ENCODE measurements at regions not wholly inside any gene's neighbourhood (a gene's known extent, or its start where the extent isn't known, plus 50 kb on each side); places are given as distances from the start of the nearest gene placed in this dataset.

DNA sequence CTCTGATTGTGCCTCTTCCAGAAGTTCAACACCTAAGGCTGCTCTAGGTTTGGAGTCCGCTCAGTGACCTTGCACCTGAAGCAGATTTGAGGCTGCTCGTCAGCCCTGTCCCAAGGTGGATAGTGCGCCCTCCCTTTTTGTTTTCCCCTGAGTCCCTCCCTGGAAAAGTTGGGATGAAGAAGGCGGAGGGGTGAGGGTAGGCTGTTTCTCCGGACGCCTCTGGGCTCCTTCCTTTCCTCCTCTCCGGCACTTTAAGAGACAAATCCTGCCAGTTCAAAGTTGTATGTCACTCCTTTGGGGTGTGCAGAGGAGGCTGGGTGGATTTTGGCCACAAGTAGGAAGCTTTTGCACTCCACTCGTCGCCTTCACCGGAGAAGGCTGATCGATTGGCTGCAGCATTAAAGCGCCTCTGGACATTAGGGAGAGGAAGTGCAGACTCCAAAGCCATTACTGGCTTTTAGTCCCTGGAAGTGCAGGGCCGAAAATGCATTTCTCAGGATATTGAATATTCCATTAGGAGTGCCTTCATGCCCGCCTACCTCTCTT, 81.9 kb upstream of the PRKG1 start:
- Histone ChIP-seq H4K20me1 (ENCODE audit: insufficient read depth, low read length) (no peaks in the 10 kb centered on the region), H3K4me3 (replicated peaks in 1 of 3; ENCODE audit: insufficient read depth in 1 of 3, low read depth in 2 of 3, low read length in 3 of 3) (peak overlapping the region in 1 of 3 experiments; percentile 70; a peak in 1 of 6 replicates), H3K27me3 (ENCODE audit: control insufficient read depth in 1 of 2, insufficient read depth in 2 of 2, low read length in 2 of 2) (peaks cover 6 to 46% of the 10 kb centered on the region in 2 experiments), H3K79me2 (ENCODE audit: insufficient read depth, low read length) (no peaks in the 10 kb centered on the region), H3K9ac (ENCODE audit: insufficient read depth, low read depth, low read length) (no peak overlapping the region), H2AFZ (ENCODE audit: low read length) (no peak overlapping the region), H3K9me3 (ENCODE audit: low read length) (no peaks in the 10 kb centered on the region), H3K27ac (ENCODE audit: extremely low read length, insufficient read depth, low read length) (no peak overlapping the region), H3K4me1 (ENCODE audit: insufficient read depth, low read length) (0 out of 2 replicates have a peak, but pooled peaks cover 8% of the 10 kb centered on the region), H3K4me2 (ENCODE audit: low read depth, low read length) (peak overlapping the region; percentile 87), H3K36me3 (replicated peaks in 1 of 2; ENCODE audit: control insufficient read depth in 1 of 2, insufficient read depth in 2 of 2, low read length in 2 of 2) (no peaks in the 10 kb centered on the region)
- ATAC-seq (peak; percentile 63), FAIRE-seq (no peak), DNase-seq (ENCODE audit: low spot score) (no peak)
- in situ Hi-C loops (cut with HindIII; ENCODE audit: extremely low pct_ligation_motif_present, low pct_unique_long_range_greater_than_20kb) (loop anchor here (10.0 kb wide), 1 partner anchor 208 kb away; no protein-coding TSS in a partner anchor), intact Hi-C loops (cut with micrococcal nuclease; ENCODE audit: unreplicated experiment) (loop anchor here (10.0 kb wide), 1 partner anchor 198 kb away; no protein-coding TSS in a partner anchor)
- 34% methylated on average over 12 of the region's 14 CpGs for WGBS (ENCODE audit: low lambda C conversion rate)
- BruUV-seq (replicated peaks) = no TSS peak
- POLR2A ChIA-PET = no interaction called here
- TF ChIP-seq, protein P1, sequence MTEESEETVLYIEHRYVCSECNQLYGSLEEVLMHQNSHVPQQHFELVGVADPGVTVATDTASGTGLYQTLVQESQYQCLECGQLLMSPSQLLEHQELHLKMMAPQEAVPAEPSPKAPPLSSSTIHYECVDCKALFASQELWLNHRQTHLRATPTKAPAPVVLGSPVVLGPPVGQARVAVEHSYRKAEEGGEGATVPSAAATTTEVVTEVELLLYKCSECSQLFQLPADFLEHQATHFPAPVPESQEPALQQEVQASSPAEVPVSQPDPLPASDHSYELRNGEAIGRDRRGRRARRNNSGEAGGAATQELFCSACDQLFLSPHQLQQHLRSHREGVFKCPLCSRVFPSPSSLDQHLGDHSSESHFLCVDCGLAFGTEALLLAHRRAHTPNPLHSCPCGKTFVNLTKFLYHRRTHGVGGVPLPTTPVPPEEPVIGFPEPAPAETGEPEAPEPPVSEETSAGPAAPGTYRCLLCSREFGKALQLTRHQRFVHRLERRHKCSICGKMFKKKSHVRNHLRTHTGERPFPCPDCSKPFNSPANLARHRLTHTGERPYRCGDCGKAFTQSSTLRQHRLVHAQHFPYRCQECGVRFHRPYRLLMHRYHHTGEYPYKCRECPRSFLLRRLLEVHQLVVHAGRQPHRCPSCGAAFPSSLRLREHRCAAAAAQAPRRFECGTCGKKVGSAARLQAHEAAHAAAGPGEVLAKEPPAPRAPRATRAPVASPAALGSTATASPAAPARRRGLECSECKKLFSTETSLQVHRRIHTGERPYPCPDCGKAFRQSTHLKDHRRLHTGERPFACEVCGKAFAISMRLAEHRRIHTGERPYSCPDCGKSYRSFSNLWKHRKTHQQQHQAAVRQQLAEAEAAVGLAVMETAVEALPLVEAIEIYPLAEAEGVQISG (CRISPR knock-in tag; IDR thresholded peaks at IDR 0.05) = no peak
- TF ChIP-seq, protein P2, sequence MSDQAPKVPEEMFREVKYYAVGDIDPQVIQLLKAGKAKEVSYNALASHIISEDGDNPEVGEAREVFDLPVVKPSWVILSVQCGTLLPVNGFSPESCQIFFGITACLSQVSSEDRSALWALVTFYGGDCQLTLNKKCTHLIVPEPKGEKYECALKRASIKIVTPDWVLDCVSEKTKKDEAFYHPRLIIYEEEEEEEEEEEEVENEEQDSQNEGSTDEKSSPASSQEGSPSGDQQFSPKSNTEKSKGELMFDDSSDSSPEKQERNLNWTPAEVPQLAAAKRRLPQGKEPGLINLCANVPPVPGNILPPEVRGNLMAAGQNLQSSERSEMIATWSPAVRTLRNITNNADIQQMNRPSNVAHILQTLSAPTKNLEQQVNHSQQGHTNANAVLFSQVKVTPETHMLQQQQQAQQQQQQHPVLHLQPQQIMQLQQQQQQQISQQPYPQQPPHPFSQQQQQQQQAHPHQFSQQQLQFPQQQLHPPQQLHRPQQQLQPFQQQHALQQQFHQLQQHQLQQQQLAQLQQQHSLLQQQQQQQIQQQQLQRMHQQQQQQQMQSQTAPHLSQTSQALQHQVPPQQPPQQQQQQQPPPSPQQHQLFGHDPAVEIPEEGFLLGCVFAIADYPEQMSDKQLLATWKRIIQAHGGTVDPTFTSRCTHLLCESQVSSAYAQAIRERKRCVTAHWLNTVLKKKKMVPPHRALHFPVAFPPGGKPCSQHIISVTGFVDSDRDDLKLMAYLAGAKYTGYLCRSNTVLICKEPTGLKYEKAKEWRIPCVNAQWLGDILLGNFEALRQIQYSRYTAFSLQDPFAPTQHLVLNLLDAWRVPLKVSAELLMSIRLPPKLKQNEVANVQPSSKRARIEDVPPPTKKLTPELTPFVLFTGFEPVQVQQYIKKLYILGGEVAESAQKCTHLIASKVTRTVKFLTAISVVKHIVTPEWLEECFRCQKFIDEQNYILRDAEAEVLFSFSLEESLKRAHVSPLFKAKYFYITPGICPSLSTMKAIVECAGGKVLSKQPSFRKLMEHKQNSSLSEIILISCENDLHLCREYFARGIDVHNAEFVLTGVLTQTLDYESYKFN (CRISPR knock-in tag; conservative IDR thresholded peaks at IDR 0.05) = no peak
- no peak for TF ChIP-seq ISX (CRISPR knock-in tag; conservative IDR thresholded peaks at IDR 0.05)
- no peak for TF ChIP-seq KLF16 (CRISPR knock-in tag; IDR thresholded peaks at IDR 0.05)
- CTCF ChIA-PET (ENCODE audit: low intra/inter-chr PET ratio, low total read pairs) = no interaction called here
